ENCODE measurements at regions not wholly inside any gene's neighbourhood (a gene's known extent, or its start where the extent isn't known, plus 50 kb on each side); places are given as distances from the start of the nearest gene placed in this dataset.

DNA sequence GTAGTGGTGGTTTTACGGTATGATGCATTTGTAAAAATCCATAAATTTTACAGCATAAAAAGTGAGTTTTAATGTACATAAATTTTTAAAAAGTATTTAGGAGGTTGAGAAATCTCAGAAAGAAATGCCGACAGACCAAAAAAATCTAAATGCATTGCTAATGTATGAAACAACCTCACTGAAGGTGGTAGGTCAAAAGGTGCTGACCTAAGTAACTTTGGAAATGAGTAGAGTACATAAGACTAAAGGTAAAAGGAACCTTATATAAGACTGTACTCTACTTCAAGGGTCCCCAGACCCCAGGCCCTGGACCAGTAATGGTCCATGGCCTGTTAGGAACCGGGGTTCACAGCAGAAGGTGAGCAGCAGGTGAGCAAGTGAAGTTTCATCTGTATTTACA is 163.4 kb downstream of the COL6A3 start:
- no peak for DNase-seq

GRCh38 chr2:237251986-237252385 is 162.0 kb downstream of the COL6A3 start:
- no peak for DNase-seq

DNA sequence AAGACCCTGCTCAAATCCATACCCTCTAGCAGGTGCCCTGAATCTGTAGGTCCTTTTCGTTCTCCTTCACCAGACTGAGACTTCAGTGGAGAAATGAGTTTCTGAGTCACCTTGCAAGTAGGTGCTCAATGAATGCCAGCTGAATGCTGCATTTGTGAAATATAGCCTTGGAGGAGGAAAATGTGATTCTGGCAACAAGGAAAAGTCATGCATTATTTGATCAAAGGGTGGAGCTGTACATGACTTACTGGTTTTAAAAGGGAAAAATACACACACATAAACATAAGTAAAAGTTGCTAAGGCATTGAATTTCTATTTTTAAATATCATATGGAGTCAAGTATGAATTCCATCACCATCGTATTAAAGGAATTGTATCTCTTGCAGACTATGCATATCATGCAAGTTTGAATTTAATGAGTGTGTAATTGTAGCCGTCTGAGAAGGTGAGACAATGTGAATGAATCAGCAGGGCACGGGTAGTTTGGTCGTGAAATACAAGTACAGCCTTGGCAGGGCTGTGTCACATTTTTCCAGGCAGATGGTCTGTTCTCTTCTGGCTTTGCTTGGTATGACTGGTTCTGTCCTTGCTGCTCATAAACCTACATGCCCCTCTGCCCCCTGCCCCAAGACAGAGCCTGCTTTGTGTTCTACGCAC is 160.8 kb downstream of the COL6A3 start:
- no peak for DNase-seq

- no peak for DNase-seq
Measured at GRCh38 chr2:237254369-237254861, 159.5 kb downstream of the COL6A3 start.

- no peak for DNase-seq
Measured at GRCh38 chr2:237254911-237255578, 158.9 kb downstream of the COL6A3 start.

- DNase-seq = no peak
Measured at GRCh38 chr2:237256887-237257286, 157.1 kb downstream of the COL6A3 start.

GRCh38 chr2:237257471-237257951 is 156.5 kb downstream of the COL6A3 start:
- no peak for DNase-seq

DNA sequence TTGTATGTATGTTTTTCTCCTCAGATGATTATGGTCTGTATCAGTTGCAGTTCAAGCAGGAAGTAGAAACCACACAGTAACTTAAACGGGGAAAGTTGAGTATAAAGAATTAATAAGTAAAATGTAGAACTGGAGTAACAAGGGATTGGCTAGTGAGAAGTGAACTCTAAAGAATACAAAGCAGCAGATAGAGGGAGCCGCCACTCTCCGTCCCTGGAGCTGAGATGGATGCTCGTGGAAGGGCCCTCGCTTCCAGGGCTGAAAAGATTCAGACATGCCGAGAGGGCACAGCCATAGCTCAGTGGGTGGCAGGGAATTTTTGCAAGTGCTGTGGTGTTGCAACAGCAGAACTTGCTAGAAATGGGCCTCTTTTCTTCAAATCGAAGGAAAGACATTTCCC is 155.8 kb downstream of the COL6A3 start:
- no peak for DNase-seq

DNA sequence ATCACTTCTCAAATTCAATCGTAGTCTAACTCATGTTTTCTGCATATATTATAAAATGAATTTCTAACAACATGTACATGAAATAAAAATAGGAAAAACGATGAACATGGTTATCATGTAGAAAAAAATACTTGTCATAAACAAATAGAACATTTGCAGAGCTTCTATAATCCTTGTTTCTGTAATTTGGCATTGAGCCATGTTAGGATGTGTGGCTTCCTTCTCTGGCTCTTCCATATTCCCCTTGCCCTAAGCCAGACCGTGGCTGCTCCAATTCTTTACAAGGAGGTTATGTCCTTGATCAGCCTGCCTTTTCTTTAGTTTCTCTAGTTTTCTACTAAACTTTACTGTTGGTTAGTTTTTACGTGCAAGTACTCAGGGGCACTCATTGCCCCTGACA is 155.3 kb downstream of the COL6A3 start:
- DNase-seq = no peak

- DNase-seq = no peak
Measured at GRCh38 chr2:237259201-237259600, 154.8 kb downstream of the COL6A3 start.

DNA sequence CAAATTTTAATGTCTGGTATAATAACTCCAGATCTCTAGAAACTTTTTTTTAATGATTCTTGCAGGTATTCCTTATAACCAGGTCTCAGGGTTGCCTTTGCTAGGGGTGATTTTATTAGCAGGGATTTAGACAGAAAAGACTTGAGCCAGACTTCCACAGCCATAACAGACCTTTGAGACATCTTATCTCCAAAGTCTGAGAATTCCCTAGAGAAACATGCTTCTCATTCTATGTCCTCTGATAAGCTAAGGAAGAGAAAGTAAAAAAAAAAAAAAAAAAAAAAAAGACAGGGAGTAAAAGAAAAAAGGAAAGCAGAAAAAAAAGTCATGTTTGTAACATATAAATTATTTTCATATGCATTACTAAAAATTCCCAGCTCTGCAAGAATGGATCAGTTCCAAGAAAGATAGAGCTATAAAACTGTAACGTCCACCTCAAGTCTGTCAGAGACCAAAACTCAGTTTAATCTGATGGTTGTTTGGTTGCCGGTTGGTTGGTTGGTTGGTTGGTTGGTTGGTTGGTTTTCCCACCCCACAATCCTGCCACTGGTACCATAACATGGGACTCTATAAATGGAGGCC is 153.8 kb downstream of the COL6A3 start:
- DNase-seq = no peak

DNA sequence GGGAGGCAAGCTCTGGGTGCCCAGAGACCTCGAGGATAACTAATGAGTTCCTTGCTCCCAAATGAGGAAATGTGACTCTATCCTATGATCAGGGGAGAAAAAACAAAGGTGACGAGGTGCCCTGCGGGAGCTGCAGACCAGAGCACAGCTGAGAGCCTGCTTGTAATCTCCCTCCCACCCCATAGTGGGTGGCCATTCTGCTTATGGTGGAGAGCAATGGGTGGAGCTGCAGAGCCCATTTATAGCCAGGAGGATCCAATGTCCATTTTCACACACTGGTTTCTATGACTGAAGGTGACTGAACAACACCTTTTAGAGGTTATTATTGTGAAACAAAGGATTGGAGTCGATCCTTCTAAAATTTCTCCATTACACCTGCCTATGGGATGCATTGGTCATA is 153.3 kb downstream of the COL6A3 start:
- DNase-seq = no peak

- DNase-seq = no peak
Measured at GRCh38 chr2:237261327-237261726, 152.6 kb downstream of the COL6A3 start.

DNA sequence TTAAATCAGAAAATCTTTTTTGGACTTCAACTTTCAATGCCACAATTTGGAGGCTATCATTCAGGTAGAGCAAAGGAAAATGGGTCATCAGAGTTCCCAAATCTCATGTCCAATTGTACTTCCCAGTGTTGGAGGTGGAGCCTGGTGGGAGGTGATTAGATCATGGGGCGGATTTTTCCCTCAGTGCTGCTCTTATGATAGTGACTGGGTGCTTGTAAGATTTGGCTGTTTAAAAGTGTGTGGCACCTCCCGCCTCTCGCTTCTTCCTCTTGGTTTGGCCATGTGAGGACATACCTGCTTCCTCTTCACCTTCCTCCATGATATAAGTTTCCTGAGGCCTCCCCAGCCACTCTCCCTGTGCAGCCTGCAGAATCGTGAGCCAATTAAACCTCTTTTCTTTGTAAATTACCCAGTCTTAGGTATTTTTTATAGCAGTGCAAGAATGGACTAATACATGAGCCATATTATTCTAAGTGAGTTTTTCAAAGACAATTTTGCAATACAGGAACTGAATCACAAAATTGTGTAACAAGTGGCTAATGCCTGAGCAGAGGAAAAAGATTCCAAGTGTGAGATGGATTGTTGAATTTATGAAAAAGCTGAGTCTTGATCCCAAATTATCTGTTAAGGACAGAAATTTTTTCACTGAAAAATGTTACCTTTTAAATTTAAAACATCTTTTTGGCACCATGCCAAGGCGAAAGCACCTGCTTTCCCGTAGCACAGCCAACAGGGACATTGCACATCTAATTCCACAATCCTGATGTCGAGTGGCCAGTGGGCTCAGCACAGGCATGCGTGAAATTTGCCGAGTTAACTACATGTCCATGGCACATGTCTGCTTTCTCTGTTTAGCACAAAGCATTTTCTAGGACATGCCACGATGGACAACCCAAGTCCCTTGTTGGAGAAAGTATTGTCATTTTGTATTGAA is 150.9 kb downstream of the COL6A3 start:
- no peak for DNase-seq

DNA sequence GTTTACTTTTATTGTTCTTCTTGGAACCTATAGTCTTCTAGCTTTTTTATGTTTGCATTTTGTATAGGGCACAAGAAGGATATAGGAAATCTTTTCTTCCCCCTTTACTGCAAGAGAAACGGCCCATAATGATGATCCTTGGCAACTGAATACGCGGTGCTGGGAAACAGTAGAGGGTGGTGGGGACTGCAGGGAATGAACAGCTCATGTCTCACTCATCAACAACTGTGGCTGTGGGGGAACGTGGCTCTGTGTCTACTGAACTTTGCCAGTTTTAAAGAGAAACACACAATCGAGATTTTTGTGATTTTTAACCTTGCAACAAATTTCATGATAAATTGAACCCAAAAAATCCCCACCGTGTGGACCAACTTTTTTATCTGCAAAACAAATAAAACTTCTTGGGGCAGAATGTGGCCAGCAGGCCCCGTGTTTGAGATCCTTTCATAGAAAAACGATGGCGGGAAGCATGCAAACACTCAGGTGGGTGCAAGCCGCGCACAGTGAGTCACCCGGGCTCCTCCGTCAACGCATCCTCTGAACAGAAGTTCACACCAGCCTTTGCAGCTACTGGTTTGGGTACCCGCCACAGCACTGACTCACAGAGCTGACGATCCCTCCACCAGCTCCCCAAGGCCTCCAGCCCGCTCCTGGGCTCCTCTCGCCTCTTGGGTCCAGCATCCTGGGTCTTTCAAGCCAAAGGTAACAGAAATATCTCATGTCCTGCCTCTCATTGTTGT is 149.3 kb downstream of the COL6A3 start:
- DNase-seq = no peak

DNA sequence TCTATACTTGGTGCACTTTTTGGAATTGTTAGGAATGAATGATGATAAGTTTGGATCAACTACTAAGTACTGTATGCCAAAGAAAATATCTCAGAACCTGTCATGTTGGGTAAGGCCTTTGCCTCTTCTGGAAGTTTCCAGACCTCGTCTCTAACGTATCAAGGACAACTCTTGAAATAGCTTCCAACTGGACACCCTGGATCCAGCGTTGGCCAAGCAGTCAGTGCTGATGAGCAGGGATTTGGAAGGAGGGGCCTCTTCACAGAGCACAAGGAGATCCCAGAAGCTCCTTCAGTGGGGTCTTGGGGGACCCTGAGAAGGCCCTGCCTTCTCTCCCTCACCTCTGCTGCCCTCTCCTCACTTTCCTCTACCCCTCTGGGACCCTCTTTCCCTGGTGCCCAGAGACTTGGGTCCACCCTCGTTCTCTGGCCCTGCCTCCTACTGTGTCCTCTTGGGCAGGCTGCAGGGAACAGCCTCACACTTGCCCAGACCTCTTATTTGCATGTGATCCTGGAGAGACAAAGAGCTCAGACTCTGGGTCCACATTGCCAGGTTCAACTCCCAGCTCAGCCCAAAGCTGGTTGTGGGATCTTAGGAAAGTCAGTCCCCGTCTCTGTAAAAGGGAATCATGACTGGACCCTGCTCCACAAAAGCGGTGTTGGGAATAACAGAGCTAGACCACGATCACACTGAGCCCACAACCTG is 145.8 kb downstream of the COL6A3 start:
- DNase-seq = no peak

DNA sequence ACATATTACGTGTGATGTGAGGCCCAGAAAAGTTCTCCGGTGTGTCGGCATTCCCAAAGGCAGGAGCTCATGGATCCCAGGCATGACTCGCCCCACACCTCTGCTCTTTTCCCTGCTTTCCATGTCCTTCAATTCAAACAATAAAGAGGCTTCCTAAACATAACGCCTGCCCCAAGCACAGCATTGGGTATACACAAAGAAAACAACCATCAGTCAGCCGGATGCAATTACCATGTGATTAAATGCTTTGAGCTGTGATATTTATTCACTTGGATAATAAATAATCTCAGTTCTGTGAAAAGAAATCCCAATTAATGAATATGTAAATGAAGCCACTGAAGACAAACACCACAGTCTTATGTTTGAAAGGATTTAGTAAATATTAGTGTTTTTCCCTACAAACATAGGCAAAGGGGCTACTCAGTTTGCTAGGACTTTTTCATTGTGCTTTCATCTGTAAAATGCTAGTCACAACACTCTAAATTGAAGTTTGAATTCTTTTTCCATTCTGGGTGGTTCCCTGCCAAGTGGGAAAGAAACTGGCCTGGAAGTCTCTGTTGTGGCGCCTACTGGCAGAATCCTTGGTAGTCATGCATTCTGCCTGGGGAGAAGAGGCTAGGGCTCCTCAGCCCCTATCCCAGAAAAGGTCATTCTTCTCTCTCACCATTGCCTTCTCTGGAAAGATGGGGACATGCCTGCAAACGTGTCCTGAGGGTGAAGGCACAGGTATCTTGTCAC is 144.7 kb downstream of the COL6A3 start:
- DNase-seq = no peak

- no peak for DNase-seq
Measured at GRCh38 chr2:237270520-237270919, 143.4 kb downstream of the COL6A3 start.

- no peak for DNase-seq
Measured at GRCh38 chr2:237271698-237272652, 142.0 kb downstream of the COL6A3 start.

Measured in Kasumi-1 (cell line).